NCI-H345 (cell line): ENCODE measurements at regions not wholly inside any gene's neighbourhood (a gene's known extent, or its start where the extent isn't known, plus 50 kb on each side); places are given as distances from the start of the nearest gene placed in this dataset.

ENCODE experiments used
- DNase-seq: peaks from one replicate; lab custom pipeline; 2025; lab: John Stamatoyannopoulos, UW

DNA sequence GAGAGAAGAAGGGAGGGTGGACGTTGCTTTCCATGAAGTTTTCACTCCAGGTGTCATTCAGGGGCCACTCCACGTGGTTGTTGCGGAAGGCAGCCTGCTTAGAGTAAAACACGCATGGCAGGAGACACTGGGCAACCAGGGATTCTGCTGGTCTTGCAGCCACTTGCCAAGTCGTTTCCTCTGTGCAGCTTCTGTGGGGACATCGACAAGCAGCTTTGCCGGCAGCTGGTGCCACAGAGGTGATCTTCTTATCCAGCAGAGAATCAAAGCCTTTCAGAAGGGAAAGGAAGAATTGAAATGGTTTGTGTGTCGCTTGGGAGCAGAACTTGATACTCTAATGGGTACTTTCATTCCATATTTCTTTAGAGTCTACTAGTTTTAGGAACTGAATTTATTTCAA, 867.1 kb upstream of the TENM3 start:
- DNase-seq: no peak

DNA sequence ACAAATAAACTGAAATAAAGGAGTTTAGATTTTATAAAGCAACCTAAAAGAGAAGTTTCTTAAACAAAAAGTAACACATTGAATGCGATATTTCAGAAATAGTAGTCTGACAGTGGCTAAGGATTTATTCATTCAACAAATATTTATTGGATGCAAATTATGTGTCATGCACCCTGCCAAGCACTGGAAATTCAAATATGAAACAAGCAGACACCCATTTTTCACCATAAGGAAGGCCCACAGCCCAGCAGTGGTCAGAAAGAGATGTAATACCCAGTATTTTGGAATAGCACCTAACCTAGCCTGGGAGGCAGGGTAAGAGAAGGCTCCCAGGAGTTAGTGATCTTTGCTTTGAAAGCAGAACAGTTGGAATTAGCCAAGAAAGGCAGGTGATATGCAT, 855.1 kb upstream of the TENM3 start:
- DNase-seq: no peak

DNA sequence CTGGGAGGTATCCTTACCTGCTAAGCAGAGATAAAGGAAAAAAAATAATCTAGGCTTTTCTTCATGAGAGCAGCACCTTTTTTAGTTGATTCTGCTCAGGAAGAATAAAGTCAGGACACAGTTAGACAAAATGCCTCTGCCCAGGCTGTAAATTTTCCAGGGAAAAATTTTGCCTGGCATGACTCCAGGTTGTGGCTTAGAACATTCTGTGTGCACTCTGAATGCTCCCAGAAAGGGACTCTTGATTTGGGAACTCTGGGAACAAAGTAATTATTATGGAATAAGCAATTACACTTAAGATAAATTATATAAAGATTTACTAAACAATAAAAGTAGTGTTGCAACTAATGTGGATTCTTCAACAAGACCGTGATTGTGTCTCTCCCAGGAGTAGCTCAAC, 826.2 kb upstream of the TENM3 start:
- no peak for DNase-seq

DNA sequence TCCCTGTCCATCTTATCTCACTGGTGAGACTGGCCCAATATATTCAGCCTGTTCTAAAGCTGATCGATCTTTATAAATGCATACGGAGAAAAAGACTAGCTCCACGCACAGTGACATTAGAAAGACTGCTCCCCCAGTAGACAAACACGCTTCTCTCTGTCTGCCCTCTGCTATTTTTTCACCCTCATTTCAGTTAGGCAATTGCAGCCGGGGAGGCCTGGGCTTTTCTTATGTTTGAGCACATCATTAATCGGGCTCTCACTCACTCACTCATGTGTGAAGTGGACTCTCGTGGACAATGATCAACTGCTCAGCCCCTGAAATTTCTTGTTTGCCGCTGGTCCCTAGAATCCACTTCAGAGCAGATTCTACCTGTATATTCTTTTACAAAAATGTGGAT, 824.7 kb upstream of the TENM3 start:
- DNase-seq: no peak

DNA sequence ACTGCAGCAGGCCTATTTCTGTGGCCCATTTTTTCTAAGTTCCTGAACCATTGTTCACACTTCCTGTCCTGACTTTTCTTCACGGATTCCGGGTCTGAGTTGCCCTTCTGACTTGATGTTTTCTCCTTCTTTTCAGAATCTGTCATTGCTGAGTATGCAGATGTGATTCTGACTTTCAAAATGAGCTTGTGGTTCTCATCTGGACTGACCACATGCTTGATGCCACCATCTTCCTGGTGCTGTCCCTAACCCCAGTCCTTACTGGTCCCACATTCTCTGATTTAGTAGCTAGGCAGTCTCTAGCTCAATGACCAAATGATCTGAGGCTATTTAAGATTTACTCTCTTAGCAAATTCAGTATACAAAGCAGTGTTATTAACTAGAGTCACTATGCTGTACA, 822.3 kb upstream of the TENM3 start:
- DNase-seq: no peak

DNA sequence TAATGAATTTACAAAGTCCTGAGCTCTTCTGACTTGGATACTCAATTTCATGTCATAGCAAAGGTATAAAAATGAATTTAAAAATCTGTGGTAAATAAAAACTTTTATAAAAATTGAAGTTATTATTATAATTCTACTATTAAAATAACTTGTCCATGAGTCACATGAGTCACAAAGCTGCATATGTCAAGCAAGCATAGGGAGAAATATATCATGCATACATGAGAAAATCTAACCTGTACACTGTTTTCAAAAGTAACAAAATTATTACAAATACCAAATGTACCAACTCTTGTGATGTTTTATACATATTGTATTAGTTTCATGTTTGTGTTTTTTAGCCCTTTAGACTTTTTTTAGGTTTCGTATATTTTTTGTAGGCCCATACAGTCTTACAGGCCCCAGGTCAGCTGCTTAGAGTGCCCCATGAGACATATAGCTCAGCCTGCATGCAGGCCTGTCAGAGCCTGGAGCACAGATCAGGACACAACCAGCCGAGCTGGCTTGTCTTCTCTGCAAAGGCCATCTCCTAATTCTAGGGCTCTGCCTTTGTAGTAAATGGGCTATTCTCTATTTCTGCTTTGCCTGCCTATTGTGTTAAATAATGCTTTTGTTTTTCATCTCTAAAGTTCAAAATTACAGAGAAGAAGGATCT, 818.7 kb upstream of the TENM3 start:
- DNase-seq: no peak

DNA sequence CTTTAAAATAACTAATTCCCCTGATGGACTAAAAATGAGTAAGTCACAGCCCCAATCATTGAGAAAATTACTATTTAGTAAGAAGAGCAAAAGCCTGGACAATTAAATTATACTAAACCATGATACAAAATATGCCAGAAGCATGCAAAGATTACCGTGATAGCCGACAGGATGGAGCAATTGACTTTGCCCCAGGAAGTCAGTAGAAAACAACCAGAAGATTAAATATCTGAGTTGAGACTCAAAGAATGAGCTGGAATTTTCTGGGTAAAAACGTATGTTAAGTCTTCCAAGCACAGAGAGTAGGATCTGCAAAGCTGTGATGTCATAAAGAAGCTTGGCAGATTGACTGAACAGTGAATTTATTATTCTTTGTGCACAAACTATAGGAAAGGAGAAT, 816.1 kb upstream of the TENM3 start:
- no peak for DNase-seq

DNA sequence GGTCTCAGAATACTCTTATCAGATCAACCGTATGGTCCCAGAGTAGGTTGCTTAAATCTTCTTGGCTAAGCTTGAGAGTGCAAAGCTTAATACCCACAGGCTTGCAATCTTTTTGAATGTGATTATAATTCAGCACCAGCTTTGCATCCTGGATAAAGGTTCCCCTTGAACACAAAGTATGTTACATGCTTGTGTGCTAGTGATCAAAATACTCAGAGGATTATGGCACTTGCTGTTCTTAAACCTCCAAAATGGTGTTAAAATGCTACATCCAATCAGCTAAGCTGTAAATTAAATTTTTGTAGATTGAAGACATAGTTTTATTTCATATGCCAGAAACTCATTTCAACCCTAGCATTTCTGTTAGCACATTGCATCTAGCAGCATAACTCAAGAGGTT, 812.2 kb upstream of the TENM3 start:
- no peak for DNase-seq

DNA sequence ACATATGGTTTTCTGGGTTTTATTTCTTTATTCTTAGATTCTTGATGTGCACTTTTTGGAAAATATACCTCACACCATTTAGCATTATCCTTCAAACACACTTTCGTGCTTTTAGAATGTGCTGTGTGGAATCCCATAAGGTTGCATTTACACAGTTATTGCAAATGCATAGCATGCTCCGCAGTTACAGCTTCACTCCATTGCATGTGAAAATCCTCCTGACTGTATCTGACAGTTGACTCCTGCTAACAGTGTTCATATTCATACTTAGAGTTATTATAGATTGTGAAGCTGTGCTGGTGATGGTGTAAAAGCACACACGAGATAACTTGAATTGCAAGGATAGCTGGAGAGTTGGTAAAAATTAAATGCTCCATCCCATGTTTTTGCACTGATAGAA, 811.5 kb upstream of the TENM3 start:
- DNase-seq: no peak

DNA sequence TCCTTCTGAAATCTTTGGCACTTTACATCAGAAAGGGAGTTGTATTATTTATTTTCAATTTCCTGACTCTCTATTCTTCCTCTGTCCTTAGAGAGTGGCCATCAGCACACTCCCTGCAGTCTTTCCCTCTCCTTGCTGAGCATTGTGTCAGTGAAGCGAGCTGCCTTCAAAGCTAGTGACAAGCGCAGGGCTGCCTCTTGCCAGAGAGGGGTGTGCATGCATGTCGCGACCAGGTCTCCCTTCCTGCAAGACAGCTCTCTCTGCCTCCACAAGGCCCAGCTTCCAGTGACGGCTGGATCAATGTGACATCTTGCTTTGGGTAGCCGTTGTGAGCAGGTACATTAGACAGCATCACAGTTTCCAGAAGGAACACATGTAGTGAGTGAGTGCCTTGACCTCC, 810.9 kb upstream of the TENM3 start:
- DNase-seq: no peak

DNA sequence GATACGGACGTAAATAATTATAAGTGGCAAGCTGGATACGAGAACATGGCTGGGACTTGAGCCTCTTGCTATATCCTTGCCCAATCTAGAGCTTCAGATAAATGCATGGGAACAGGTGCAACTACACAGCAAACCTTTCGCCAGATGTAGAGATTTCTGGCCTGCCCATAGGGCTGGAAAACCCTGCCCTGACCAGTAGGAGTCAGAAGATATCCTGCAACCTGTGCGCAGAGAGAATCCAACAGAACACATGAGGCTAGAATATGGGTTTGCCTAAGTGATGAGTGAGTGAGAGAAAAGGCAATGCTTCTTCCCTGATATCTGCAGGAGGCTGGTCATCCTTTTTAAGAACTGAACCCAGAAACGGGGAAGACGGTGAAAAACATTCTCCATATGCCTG, 805.3 kb upstream of the TENM3 start:
- no peak for DNase-seq

DNA sequence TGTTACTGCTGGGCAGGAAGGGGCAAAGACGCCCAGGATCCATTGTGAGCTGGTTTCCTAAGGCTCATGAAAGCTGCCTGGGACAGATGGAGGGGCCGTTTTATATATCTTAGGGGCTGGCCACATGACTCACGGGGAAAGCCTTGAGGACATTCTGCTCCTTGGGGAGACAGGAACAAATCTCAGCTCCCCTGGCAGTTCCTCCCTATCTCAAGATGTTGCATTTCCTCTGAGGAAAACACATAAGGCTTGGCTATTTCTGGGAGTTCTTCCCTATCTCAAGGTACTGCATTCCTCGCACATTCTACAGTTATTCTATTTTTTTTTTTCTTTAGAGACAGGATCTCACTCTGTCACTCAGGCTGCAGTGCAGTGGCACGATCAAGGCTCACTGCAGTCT, 804.6 kb upstream of the TENM3 start:
- DNase-seq: no peak

DNA sequence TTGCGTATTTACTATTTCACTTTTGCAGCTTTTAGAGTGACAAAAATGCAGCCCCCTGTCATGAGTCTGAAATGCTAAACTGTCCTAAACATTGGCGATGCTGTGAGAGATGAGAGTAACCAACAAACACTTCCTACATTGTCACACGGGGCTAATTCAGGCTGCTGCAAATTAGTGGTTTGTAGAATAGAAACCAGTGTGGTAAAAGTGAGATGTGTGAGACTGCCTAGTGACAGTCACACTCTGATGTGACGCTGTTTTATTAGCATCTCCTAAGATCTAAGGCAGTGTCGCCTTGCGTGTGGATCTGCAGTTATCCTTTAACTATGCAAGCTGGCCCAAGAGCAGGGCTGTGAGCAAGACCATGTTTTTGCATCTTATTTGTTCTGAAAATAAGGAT, 800.2 kb upstream of the TENM3 start:
- no peak for DNase-seq

DNA sequence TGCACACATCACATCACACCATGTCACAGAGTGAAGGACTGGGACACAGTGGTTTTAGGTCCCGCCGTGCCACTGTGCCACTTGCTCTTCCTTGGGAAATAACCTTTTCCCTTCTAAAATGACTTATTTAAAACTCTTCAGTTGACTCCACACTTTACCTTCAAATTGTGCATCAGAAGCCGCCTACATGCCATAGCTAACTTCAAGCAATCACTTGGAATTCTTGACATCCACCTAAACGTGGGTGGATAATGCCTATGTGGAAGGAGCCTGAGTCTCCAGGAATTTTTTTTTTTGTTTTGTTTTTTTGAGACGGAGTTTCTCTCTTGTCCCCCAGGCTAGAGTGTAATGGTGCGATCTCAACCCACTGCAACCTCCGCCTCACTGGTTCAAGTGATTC, 777.4 kb upstream of the TENM3 start:
- DNase-seq: no peak

DNA sequence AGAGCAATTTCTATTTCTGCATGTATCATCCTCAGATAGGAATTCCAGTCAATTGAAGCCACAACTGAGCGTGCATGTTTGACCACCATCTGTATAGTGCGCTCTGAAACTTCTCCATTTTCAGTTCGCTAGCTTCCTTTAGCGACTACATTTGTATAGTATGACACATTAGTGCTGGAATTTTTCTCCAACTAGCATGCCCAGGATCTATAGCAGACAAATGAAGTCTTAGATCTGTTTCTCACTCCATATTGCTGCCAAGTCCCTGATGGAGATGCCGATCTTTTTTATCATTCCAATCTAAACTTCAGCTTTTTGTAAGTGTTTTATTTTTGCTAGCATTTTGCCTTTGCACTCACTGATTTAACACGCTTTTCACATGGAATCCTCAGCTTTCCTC, 774.8 kb upstream of the TENM3 start:
- no peak for DNase-seq

DNA sequence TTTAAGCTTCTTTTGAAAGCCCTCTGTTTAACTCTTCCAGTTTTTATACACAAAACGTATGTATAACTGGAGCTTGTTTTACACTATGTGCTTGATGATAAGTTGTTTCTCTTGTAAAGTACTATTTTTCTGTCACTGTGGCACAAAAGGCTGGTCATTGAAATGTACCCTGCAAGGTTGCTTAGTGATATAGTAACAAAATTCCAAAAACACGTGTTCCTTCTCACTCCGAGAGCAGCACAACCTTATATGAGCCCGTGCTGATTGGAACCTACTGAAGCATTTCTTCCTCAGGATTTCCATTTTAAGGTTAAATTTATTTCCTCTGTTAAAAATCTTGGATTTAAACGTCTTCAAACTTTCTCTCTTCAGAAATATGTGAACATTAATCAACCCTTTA, 772.9 kb upstream of the TENM3 start:
- no peak for DNase-seq

DNA sequence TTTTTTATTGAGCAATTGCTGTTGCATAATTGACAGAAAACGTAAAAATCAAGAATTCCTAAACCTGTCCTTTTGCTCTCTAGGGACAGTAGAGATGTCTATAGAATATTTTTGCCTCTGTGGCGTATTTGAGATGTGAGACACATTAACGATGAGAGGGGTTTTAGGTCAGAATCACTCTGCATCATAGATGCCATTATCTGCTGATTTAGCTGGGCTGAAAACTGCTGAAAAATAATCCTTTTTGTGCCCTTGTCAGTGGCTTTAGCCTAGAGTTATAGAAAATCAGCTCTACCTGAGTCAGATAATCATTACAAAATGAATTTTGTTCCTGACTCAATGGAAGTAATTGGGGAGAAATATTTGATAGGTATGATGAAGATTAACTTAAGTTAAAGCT, 767.8 kb upstream of the TENM3 start:
- DNase-seq: no peak

DNA sequence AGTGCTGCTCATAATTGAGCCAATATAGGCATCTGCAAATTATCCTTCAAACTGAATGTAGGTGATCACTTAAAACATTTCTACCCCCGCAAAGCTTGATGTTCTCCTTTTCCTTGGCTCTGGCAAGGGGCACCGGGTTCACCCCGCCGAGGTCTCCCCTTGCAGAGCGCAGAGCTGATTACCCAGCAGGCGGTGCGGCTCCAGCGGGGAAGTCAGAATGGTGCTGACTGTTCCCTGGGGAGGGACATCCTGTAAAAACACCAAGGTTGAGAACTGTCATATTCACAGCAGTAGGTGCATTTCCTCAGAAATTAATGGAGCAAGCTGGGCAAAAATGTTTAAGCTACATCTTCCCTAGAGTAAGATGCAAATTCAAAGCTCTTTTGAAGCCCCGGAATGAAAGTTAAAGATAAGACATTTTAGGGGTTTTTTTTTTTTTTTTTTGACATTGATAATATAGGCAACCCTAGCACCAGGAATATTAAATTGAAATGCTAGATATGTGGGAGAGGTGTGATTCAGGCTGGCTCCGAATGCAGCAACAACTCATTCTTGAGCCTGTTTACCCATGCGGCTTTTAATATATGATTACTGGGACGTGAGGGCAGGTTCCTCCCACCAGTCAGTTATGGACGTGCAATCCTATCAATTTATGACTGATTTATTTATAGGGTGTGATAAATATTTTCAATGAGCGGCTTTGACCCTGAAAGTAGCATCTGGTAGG, 767.3 kb upstream of the TENM3 start:
- no peak for DNase-seq

DNA sequence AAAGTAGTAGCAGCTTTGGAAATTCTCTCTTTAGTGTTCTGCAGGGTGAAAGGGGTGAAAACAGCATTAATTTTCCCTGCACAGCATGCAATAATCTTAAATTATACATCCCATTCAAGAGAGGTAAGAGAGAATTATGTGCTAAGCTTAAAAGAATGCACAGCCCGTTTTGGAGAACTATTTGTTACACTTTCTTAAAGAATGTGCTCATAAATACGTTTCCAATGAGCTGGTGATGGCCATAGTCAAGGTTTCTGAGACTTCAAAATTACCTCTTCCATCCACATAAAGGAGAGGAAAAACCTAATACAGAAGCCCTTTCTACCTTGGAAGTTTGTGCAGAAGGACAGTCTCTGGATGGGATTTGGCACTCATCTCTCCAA, 766.7 kb upstream of the TENM3 start:
- DNase-seq: no peak

DNA sequence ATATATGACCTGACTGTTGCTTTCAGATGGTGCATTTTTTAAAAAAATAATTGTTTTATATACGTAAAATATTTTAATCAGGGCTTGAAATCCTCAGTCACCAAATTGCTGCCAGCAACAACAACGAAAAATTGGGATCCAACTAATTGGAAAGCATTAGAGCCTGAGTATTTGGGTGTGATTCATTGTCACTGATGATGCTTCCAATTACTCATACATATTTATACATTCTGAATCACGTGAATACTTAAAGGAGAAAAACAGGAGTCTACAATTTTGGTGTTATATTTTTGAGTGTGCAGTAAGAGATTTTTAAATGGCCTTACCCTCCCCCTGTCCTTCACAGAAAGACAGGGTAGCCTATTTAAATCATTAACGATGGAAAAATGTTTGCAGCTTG, 765.6 kb upstream of the TENM3 start:
- no peak for DNase-seq

DNA sequence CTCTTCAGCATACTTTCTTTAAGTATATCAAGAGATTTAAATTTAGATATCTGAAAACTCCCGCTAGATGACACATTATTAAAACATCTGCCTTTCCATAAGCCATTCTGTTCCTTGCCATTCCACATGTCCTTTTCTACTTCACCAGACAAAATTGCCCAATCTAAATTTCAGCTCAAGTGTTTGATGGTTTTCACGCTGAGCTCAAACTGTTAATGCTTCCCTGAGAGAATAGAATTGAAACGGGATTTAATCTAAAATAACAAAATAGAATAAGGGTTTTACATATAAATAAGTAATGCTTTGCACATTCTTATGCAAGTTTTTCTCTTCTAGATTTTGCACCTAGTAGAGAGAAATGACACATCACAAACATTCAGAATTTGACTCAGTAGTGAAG, 764.5 kb upstream of the TENM3 start:
- no peak for DNase-seq

DNA sequence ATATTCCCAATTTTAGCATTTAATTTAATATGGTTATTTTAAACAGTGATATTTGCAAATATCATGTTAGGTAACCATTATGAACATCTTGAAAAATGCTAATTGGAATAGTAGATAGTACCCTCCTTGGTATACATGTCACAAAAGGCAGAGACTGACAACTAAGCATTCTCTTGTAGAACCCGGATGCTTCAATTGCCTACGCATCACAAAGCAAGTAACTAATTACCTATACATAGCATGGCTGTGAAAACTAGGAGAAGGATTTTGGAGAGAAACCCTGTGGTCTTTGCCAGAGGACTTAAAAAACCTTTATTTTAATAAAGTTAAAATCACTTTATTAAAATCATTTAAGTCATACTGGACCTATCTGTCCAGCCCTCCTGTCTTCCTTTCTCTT, 764.1 kb upstream of the TENM3 start:
- no peak for DNase-seq

DNA sequence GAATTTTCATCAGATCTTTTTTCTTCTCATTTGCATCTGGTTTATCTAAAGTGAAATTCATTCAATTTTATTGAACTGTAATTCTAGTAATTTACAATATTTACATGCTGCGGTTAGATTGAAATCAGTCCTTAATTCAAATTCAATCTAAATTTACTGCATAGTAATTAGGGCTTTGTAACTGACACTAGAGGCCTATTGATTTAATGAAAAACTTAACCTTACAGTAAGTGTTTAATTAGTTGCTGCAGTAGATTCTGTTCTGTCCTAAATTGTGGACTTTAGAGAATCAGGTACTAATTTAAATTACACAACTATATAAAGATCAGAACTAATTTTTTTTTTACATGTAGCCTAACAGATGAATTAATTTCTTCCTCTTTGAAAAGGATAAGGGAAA, 758.8 kb upstream of the TENM3 start:
- DNase-seq: no peak

DNA sequence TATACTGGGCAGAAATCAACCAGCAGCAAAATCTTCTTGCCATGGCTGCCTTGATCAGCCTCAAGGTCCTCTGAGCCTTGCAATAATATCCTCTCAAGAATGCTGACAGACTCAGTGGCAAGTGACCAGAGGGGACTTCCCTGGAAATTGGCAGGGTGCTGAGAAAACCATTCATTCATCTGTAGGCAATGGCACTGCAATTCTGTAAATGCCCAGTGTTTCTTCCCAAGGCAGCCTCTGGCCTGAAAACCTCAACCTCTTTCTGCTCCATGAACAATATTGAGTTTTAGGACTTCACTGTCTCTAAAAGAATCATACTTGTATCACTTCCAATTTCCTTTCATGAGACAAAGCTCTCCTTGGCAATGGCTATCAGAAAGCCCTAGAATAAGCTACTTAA, 754.3 kb upstream of the TENM3 start:
- no peak for DNase-seq
